Stomach (tissue), 8 donors: ENCODE measurements at regions not wholly inside any gene's neighbourhood (a gene's known extent, or its start where the extent isn't known, plus 50 kb on each side); places are given as distances from the start of the nearest gene placed in this dataset.
A peak's percentile ranks its signal among the peaks of the same experiment; 100 is the strongest.

Experiments used
- DNase-seq, 2 donors: peaks; one replicate each; pipeline versions ENCODE4 v3.0.0 to v3.0.0-alpha.2; 2013 to 2019
- H3K27ac ChIP-seq, 5 donors: fragments of 200-600 bp in 4 of 5; sonication (generic) in 4 of 5; one replicate each; pipeline ENCODE4 v1.5.1; 2013 to 2019; ENCODE audit warnings: mild to moderate bottlenecking in 1 of 5, moderate library complexity in 1 of 5
- H3K27me3 ChIP-seq, 3 donors: fragments of 200-600 bp; sonication (generic); one replicate each; pipeline ENCODE4 v1.5.1; 2017 to 2019; ENCODE audit warnings: mixed run types in 1 of 3
- H3K36me3 ChIP-seq, 4 donors: fragments of 200-600 bp; sonication (generic); 1 replicate in 3 of 4; 2 replicates in 1 of 4; pipeline ENCODE4 v1.5.1; 2016 to 2019
- H3K4me1 ChIP-seq, 4 donors: fragments of 200-600 bp; sonication (generic); one replicate each; pipeline ENCODE4 v1.5.1; 2016 to 2019
- H3K4me3 ChIP-seq, 4 donors: fragments of 200-600 bp; sonication (generic) in 3 of 4; one replicate each; pipeline ENCODE4 v1.5.1; 2016 to 2019; ENCODE audit warnings: mild to moderate bottlenecking in 1 of 4
- H3K9me3 ChIP-seq, 4 donors: fragments of 200-600 bp; sonication (generic); one replicate each; pipeline ENCODE4 v1.5.1; 2016 to 2019
- CTCF ChIP-seq, 7 experiments: fragments of 450-650 bp in 4 of 7; fragments of 200-600 bp in 3 of 7; sonication (generic) in 3 of 7; IDR thresholded peaks; one replicate each; pipeline ENCODE4 v1.5.1; 2016 to 2019; ENCODE audit warnings: antibody characterized with exemption in 7 of 7, control low read depth in 2 of 7, mild to moderate bottlenecking in 1 of 7
- EP300 ChIP-seq: sonication (generic); formaldehyde crosslinking; IDR thresholded peaks from one replicate; pipeline ENCODE4 v1.6.1; 2017; ENCODE audit warnings: antibody characterized with exemption
- POLR2A ChIP-seq, 4 donors: fragments of 450-650 bp; IDR thresholded peaks; one replicate each; pipeline ENCODE4 v1.6.1; 2016; ENCODE audit warnings: antibody characterized with exemption in 4 of 4, control low read depth in 2 of 4, mild to moderate bottlenecking in 1 of 4, moderate library complexity in 1 of 4
- POLR2AphosphoS5 ChIP-seq, 3 donors: sonication (generic); formaldehyde crosslinking; IDR thresholded peaks; one replicate each; pipeline ENCODE4 v1.6.1; 2016; ENCODE audit warnings: antibody characterized with exemption in 3 of 3
- WGBS, 5 donors: extraction: QIAGEN DNeasy Blood & Tissue Kit in 3 of 5; methylation state at CpG; one replicate each; pipeline versions ENCODE4 v1.1.5 to v1.1.7; 2013 to 2018; 5-methylcytosine and 5-hydroxymethylcytosine counted together
- intact Hi-C: fragments of 100-400 bp; cut with DNase I; formaldehyde crosslinking; loops from one replicate; pipeline ENCODE4 v1.15.1; 2023; ENCODE audit warnings: low total_unique reads
- donor health status: healthy with polysubstance abuse.
- donor health status: Bipolar disorder and iron deficiency.
- donor health status: healthy.

- no peak overlapping the region for H3K27ac ChIP-seq
- intact Hi-C loops: no loop called here
Measured at GRCh38 chr7:21364801-21365271, 63.0 kb upstream of the SP4 start.

GRCh38 chr7:21365866-21366624, 61.8 kb upstream of the SP4 start:
- DNase-seq: peak; percentile 32 to 69
- TF ChIP-seq CTCF (IDR thresholded peaks at IDR 0.05): no peak
- no peak for TF ChIP-seq POLR2A (IDR thresholded peaks at IDR 0.05)
- peak in 2 of 3 donors; percentile 84 to 86 for TF ChIP-seq POLR2AphosphoS5 (IDR thresholded peaks at IDR 0.05)
- no peak for TF ChIP-seq EP300
- intact Hi-C loops: no loop called here
- Histone ChIP-seq H3K27ac (peak overlapping the region in 2 of 5 donors; percentile 3 to 20), H3K4me1 (peaks cover 0 to 26% (median 4%) of the 10 kb centered on the region in 4 donors), H3K9me3 (no peaks in the 10 kb centered on the region), H3K36me3 (no peaks in the 10 kb centered on the region), H3K27me3 (no peaks in the 10 kb centered on the region), H3K4me3 (no peak overlapping the region)
- 24 to 34% (median 29%) methylated on average over 6 of the region's 6 CpGs for WGBS, 5 donors

More at GRCh38 chr7:21364801-21365271, 63.0 kb upstream of the SP4 start:
- WGBS, 5 donors: 70 to 92% (median 81%) methylated on average over 2 of the region's 2 CpGs
- H3K36me3 ChIP-seq: no peaks in the 10 kb centered on the region
- H3K4me1 ChIP-seq: peaks cover 0 to 26% (median 4%) of the 10 kb centered on the region in 4 donors
- DNase-seq: no peak
- no peaks in the 10 kb centered on the region for H3K27me3 ChIP-seq
- no peak overlapping the region for H3K4me3 ChIP-seq
- no peaks in the 10 kb centered on the region for H3K9me3 ChIP-seq
- TF ChIP-seq POLR2AphosphoS5 (IDR thresholded peaks at IDR 0.05) (no peak), POLR2A (IDR thresholded peaks at IDR 0.05) (no peak), EP300 (no peak), CTCF (IDR thresholded peaks at IDR 0.05) (no peak)

GRCh38 chr7:21367081-21367480, 60.8 kb upstream of the SP4 start:
- no peaks in the 10 kb centered on the region for H3K27me3 ChIP-seq
- no peaks in the 10 kb centered on the region for H3K36me3 ChIP-seq
- peak overlapping the region in 1 of 5 donors; percentile 24 for H3K27ac ChIP-seq
- no peaks in the 10 kb centered on the region for H3K9me3 ChIP-seq
- intact Hi-C loops: no loop called here
- WGBS, 5 donors: 32 to 46% (median 38%) methylated on average over 3 of the region's 3 CpGs
- TF ChIP-seq EP300 (no peak), CTCF (IDR thresholded peaks at IDR 0.05) (no peak), POLR2A (IDR thresholded peaks at IDR 0.05) (no peak), POLR2AphosphoS5 (IDR thresholded peaks at IDR 0.05) (no peak)
- H3K4me1 ChIP-seq: peaks cover 0 to 26% (median 4%) of the 10 kb centered on the region in 4 donors
- no peak overlapping the region for H3K4me3 ChIP-seq
- peak in 1 of 2 donors; percentile 53 for DNase-seq

- Histone ChIP-seq H3K27me3 (no peaks in the 10 kb centered on the region), H3K36me3 (no peaks in the 10 kb centered on the region), H3K4me3 (no peak overlapping the region), H3K4me1 (peaks cover 0 to 26% (median 4%) of the 10 kb centered on the region in 4 donors), H3K9me3 (no peaks in the 10 kb centered on the region), H3K27ac (no peak overlapping the region)
- DNase-seq: no peak
- intact Hi-C loops: no loop called here
- no peak for TF ChIP-seq POLR2A (IDR thresholded peaks at IDR 0.05)
- no peak for TF ChIP-seq EP300
- TF ChIP-seq CTCF (IDR thresholded peaks at IDR 0.05): no peak
- no peak for TF ChIP-seq POLR2AphosphoS5 (IDR thresholded peaks at IDR 0.05)
- WGBS, 5 donors: 90 to 98% (median 91%) methylated on average over 10 of the region's 10 CpGs
Measured at GRCh38 chr7:21367537-21367936, 60.3 kb upstream of the SP4 start.
